Hematopoietic multipotent progenitor cell treated with erythropoietin and hydrocortisone succinate and interleukin-3 and kit ligand, for 4 days (in vitro differentiated cells): ENCODE measurements at regions not wholly inside any gene's neighbourhood (a gene's known extent, or its start where the extent isn't known, plus 50 kb on each side); places are given as distances from the start of the nearest gene placed in this dataset.
A peak's percentile ranks its signal among the peaks of the same experiment; 100 is the strongest.

Experiments
- DNase-seq: peaks from one replicate; pipeline ENCODE4 v3.0.0-alpha.2; 2015

DNA sequence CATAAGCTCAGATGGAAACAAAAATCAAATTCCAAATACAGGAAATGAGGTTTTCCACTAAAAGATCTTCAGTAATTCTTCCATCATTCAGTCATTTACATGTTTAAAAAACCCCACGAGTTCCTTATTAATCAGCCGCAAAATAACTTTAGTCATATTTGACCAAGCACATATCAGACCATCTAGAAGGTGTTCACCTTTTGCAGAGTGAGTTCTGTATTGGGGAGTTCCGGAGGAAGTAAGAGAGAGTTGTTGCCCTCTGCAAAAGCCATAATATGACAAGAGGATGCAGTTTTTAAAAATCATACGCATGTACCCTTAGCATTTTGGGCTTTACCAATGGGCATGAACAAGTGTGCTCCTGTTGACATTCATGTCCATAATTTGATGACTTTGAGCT lies 61.6 kb downstream of the CCR1 start:
- DNase-seq, result no peak

DNA sequence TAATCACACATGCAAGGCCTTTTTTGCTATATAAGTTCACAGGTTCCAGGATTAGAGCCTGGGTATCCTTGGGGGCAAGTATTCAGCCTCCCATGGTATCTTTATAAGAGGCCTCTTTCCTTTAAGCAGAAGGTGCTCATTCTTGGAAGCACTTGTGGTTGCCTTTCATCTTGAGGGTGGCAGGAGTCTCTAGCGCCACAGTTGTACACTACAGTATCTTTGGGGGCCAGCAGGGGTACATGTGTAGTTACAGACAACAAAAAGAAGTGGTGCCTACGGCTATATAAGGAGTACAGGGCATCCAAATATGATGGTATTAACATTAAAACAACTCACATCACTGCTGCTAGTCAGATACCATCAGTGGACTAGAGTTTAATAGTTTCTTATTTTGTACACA lies 62.1 kb downstream of the CCR1 start:
- no peak for DNase-seq

DNA sequence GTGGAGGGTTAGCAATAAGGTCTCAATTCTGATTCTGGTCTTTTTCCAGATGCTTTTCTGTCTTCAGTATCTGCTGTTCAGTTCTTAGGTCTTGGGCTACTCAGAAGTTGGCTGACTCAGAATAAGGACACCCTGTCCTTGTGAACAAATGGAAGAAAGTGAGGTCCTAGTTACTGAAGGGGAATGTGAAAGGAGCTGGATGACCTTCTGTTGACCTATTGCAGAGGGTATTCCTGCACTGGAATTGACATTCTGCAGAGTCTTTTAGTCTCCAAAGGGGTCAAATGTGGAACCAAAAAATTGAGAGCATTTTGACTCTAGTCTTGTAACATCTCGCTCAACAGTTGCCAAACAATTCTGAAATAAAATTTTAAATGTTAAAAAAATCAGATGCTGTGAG lies 63.0 kb downstream of the CCR1 start:
- DNase-seq, result no peak

DNA sequence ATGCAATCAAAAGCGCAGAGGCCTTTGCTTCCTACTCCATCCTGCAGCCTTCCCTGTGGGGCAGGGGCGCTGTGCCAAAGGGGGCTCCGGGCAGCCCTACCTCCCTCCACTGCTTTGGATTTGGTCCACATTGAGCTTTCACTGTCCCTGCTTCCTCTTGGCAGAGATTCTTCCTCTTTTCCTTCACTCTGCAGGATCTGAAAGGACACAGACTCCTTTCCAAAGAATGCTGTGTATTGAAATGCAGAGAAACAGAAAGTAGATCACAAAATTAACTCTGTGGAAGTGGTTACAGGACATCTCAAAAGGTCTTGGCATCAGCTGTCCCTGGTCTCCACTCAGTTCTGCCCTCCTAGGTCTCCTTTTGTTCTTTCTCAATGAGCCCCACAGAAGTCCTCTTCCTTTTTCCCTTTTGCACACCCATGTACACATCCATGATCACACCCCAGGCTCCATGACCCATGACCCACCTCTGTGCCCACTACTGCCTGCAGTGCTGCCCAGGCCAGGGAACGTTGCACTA lies 64.1 kb downstream of the CCR1 start:
- no peak for DNase-seq

DNA sequence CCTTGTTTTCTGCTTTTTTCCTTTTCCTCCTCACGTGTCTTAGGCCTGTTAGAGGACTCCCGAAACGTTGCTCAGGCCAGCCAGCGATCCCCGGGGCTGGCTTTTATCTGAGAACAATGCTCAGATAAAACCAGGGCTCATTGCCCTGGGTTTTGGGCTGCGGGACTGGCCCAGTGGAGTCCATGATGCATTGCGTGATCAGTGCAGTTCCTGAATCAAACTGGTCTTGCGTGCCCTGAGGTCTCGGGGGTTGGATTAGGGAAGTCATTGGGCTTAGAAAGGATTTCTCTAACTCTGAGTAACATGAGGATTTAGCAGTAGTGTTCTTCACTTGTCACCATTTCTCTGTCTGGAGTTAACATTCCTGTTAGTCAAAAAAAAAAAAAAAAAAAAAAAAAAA lies 66.3 kb downstream of the CCR1 start:
- DNase-seq, result no peak

DNA sequence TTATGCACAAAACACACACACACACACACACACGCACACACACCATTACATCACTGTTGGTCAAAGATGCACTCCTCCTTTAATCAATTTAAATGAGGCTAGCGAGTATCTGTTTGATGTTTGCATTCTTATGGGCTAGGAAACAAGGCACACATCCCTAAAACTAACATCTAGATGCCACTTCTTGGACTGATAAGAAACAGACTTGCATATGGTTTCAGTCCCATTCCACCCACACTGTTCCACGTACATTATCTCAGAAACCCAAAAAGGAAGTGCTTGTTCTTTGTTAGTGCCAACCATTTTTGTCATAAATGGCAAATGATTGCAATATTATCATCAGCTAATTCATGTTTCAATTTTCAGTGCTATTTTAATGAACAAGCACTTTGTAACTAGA lies 69.5 kb downstream of the CCR1 start:
- DNase-seq, result peak; percentile 53

DNA sequence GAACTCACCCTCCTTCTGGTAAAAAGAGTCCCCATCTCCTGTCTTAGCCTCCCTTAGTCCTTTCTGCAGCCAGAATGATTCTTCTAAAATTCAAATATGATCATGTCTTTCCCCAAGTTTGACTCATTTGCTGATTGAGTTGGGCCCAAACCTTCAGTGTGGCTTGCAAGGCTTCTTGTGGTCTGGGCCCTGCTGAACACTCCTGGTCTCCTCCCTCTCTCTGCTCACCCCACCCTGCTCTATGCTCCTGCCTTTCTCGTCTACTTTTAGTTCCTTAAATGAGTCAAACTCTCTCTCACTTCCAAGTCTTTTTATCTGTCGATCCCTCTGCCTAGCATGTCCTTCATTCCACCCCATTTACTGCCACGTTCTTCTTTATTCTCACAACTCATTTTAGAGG lies 72.6 kb downstream of the CCR1 start:
- DNase-seq, result peak; percentile 44

DNA sequence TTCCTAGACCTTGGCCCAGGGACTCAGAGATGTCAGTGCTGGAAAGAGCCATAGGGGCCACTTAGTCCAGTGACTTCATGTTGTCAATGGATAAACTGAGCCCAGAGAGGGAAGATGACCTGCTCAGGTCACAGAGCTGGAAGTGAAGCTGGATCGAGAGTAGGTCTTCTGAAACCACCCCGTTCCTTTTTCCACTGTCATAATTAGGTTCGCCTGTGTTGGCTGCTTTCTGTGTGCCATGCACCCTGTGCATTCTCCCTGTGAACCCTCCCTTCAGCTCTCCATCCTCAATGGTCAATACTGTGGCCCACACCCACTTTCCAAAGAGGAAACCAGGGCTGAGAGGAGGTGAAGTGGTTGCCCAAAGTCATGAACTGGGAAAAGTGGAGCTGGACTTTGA lies 74.8 kb downstream of the CCR1 start:
- DNase-seq, result no peak

DNA sequence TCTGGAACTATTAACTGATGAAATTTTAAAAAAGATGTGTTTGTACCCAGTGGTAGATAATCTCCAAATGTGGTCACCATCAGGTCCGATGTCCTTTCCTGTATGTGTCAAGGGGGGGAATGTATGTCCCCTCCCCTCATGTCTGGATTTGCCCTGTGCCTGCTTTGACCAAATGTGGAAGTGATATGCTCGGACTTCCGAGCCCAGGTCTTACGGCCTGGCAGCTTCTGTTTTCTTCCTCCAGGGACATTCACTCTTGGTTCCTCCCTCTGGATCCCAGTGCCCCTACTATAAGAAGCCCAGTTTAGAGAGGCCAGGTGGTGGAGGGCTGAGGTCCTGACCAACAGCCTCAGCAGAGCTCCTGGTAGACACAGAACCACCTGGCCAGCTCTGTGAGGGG lies 75.5 kb downstream of the CCR1 start:
- DNase-seq, result no peak

DNA sequence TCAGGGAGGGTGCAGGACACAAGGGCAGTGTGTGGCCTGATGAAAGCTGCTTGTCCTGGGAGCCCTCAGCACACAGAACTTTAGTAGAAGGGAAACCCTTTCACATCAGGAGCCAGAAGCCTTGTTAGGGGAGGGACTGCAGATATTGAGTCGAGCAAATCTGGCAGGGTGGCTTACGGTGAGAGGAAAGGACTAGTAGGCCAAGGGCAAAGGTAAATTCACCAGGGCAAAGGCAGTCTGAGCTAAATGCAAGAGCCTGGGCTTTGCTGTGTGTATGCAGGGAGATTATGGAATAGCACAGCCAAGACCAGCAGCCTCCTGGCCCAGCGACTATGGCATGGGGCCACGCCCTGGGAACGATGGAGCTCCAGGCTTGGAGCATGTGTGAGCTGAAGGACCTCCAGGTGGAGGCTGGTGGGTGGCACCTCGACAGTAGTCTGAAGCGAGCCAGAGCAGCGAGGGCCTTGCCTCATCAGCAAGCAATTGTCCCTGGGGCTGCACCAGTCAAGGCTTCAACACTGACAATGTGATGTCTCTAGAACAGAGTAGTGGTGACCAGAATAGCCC lies 76.1 kb downstream of the CCR1 start:
- DNase-seq, result no peak

DNA sequence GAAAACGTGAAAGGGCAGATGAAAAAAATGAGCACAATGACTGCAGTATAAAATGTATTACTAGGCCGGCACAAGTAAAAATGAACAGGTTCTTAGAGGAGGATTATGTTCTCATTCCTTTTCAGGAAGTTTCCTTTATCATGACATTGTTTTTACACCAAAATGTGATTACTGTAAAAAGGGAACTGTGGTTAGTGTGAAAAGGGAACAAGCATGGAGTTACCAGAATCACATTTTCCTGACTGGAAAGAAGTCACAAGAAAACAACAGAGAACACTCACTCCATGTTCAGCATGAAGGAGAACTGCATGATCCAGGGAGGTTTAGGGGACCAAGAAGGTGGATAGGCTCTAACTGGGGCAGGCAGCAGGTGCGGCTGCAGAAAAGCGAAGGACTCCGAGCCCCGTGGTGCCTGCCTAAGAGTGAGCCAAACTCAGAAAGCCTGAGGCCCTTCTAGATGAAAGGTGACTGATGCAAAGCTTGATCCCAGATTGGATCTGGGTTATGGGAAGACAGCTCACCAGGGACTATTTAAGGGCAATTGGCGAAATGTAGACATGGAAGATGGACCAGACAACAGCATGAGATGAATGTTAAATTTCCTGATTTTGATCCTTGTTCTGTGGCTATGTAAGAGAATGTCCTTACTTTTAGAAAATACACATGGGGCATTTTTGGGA lies 77.3 kb downstream of the CCR1 start:
- DNase-seq, result peak; percentile 45

DNA sequence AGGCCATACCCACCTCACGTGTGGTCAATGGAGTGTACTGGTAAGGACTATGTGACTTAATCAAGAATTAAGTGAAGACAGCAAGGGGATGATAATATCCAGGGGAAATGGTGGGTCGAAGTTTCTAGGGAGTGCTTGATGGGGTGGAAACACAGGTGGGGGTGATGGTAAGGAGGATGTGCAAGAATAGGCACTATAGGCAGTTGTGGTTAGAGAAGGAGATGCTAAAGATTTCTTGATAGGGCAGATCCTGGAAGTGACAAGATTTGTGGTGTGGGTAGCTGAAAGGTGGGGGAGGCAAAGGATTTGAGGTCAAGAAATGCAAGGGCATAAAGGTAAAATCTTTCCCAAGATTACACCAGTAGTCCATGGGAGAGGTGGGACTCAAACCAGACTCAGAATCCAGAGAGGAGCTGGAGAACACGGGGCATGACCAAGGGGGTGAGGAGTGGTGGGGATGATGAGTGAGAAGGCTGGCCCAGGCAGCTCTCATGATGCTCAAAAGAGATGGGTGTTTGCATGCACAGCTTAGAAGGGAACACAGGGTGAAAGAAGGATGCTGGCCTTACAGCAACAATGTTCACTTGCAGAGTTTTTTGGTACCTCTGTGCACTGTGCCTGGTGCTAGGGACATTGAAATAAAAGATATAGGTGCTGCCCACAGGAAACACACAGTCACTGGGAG lies 78.4 kb downstream of the CCR1 start:
- no peak for DNase-seq

DNA sequence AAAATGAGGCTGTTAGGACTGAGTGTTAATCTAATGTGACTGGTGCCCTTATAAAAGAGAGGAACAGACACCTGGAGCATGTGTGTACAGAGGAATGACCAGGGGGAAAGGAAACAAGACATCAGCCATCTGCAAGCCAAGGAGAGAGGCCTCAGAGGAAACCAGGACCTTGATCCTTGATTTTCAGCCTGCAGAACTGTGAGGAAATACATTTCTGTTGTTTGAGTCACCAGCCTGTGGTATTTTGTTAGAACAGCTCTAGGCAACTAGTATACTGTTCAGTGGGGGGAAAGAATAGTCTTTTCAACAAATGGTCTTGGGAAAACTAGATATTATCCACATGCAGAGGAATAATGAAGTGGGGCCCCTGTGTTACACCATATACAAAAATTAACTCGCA lies 80.6 kb downstream of the CCR1 start:
- DNase-seq, result no peak

DNA sequence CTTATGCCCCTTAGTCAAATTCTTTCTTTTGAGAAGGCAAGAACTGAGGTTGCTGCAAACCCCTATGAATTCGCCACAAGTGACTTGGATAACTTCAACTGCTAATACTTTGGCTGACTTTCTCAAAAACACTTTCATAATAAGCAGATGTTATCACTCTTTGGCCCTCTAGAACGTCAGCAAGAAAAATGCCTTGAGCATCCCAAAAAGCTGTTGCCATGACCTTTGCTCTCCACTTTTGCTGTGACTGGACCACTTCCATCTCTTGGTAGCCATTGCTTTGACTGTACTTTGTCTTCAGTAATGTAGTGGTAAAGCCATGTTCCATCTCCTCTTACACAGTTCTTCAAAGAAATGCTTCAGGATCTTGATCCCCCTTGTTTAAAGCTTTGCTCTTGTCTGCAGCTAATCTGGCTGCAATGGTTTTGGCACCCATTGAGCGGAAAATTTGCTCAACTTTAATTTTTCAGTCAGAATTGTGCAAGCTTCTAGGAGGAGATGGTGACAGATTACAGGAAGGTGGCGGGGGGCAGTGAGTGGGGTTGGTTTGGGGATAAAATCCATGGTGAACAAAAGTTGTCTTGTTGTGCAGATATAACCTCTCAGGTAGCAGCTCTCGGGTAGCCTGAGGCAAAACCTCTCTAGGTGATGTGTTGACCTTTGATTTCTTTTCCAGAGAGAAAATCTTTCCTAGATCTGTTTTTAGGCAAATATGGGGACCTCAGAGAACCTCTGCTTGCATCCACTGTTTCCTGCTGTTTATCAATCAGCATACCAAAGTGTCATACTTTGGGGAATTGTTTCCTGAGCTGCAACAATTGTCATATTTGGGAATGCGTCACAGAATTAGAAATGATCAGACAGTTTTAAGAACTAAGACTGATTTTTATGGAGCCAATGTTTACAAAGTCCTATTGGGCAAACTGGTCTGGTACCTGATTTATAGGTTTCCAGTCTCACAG lies 83.6 kb downstream of the CCR1 start:
- DNase-seq, result no peak

DNA sequence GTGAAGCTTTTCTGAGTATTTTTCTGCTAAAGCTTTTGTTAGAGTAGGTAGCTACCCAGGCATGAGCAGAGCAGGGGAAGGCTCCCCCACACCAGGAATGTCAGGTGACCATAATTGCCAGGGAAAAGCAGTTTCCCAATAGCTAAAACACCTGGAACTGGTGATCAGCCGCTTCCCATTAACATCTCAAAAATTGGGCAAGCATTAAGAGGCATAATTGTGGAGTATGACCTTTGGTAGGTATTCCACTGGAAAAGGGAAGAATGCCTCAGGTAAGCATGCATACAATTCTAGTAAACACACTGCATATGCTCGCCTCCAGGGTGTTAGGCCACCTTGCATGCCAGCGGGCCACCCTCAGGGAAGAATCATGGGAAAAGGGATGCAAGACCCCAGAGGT lies 84.5 kb downstream of the CCR1 start:
- DNase-seq, result no peak

DNA sequence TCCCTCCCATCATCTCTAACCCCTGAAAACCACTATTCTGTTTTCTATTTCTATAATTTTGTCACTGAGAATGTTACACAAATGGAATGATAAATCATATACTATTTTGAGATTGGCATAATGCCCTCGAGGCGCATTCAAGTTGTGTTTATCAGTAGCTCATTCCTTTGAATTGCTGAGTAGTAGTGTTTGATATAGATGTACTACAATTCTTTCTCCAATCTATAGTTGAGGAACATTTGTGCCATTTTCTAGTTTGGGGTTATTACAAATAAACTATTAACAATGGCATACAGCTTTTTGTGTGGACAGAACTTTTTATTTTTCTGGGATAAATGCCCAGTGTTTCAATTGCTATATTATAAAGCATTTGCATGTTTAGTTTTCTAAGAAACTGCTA lies 86.0 kb downstream of the CCR1 start:
- no peak for DNase-seq

DNA sequence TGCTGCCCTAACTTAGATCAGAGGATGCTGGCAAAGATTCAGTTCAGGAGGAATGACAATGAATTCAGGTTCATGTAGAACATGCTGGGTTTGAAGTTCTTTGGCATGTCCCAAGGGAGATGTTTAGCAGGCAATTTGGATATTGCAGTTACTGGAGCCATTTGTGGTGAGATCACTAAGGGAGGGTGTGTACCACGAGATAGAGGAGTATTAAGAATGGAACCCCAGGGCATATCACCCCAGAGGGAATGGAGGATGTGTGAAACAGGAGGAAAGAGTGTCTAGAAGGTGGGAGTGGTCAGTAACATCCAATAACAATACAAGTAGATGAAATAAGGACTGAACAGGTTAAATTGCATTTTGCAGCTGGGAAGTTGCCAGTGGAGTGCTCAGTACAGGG lies 87.1 kb downstream of the CCR1 start:
- no peak for DNase-seq

DNA sequence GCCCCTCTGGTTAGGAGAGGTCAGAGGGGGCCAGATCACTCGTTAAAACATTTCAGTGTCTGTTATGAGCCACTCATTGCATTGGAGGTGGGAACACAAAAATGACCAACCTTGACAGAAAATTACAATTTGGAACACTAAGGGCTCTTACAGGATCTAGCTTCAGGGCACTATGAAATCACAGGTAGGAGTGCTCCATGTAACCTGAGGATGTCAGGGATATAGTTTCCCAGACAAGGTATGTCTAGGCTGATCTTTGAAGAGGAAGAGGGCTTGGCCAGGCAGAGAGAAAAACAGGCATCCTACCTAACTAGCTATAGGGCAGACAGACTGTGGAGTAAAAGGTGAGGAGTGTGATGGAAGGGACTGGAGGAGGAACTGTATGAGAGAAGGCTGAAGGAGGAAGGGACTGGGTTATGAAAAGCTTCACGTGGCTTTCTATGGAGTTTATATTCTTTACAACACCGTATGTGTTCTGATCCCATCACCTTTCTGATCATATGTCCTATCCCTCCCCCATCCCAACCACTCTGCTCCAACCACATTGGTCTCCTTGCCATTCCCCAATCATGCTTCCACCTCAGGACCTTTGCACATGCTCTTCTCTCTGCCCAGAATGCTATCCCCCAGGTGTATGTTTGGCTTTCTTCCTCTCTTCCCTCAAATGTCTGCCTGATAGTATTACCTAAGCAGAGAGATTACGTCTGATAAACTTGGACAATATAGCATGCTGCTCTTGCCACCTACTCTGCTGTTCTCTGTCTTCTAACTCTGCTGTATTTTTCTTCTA lies 88.2 kb downstream of the CCR1 start:
- no peak for DNase-seq

DNA sequence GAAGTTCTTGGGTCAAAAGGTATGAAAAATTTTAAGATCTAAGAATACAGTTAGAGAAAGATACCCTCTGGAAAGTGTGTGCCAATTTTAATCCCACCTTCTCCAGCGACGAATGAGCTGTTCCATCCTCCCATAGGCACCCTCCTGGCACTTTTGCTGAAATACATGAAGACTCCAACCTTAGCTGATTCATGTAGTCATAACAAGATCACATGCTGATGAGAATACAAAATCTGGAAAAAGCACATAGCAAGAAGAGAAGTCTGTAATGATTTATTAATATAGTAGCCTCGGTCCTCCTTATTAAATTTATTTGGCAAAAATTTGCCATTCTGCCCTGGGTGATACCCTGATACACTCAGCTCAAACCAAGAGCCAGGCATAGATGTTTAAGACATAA lies 88.9 kb downstream of the CCR1 start:
- no peak for DNase-seq

DNA sequence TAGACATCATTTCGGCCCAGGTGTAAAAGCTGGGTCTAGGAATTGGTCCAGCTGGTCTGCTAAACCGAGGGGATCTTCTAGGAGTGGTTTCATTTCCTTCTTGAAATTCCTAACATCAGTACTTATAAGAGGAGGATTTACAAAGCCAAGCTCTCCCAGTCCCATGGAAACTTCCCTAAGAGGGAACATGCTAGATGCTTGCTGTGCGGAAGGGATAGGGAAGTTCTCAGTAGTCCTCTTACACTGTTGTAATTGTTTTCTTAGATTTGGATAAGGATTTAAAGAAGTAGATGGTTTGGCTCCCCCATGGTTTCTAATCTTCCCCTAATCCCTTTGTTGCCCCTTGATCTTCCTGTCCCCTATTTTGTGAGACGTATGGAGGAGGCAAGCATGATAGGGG lies 89.7 kb upstream of the XCR1 start:
- DNase-seq, result no peak

DNA sequence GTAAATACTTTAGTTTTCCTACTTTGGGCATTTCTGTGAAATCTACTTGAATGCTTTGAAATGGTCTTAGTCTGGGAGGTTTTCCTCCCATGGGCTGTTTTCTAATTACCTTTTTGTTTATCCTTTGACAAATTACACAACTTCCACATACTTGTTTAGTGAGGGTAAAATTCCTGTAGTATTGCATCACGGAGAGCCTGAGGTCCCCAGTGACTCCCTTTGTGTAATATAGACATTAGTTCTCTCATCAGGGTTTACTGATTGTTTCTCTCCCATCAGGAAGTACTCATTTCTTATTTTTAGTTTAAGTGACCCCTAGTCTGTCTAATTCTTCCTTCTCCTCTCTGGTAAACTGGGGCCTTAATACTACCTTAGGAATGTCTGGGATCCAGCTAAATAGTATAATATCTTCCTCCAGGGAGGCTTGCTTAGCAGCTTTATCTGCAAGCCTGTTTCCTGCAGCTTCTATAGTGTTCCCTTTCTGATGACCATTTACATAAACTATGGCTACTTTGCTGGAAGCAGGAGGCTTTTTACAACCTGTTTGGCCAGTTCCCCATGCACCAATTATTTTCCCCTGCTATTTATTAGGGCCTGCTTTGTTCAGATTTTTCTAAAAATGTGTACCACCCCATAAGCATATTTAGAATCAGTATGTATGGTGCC lies 87.2 kb upstream of the XCR1 start:
- no peak for DNase-seq

DNA sequence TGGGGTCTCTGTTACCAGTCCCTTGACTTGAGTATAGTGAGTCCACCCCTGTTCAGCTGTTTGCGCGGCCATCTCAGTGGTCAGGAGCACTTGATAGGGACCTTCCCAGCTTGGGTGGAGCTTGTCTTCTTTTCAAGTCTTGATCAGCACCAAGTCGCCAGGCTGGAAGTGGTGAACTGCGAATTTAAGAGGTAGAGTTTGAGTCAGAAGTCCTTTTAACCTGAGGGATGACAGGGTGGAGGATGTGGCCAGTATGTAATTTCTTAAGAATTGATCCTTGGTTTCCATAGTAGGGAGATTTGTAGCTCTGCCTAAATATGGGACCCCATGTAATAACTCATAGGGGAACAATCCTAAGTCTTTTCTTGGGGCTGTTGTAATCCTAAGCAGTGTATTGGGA lies 86.3 kb upstream of the XCR1 start:
- no peak for DNase-seq
